Motor neuron (in vitro differentiated cells): ENCODE measurements at regions not wholly inside any gene's neighbourhood (a gene's known extent, or its start where the extent isn't known, plus 50 kb on each side); places are given as distances from the start of the nearest gene placed in this dataset.
"Not testable (repeated sequence)": the region's sequence is repeated elsewhere in the genome, so short reads cannot be mapped to it uniquely, and the experiment has no call there.

Source experiments
- ATAC-seq, 8 experiments: fragments of 200-7000 bp; cut with Tn5 transposase; replicated peaks in 6 of 8; 2 replicates each; pipeline ENCODE4 v1.8.0; 2021; ENCODE audit warnings: mild to moderate bottlenecking in 8 of 8, moderate library complexity in 8 of 8
- H3K27ac ChIP-seq, 2 donors: fragments of 250-450 bp; sonication (Bioruptor Pico); 2 replicates each; pipeline ENCODE4 v1.9.0; 2021; ENCODE audit warnings: antibody characterized with exemption in 2 of 2, mild to moderate bottlenecking in 2 of 2, moderate library complexity in 1 of 2
- H3K4me1 ChIP-seq, 2 donors: fragments of 250-450 bp; sonication (Bioruptor Pico); replicated peaks in 1 of 2; 2 replicates each; pipeline ENCODE4 v1.6.1; 2021; ENCODE audit warnings: antibody characterized with exemption in 2 of 2, mild to moderate bottlenecking in 2 of 2, moderate library complexity in 1 of 2
- H3K4me3 ChIP-seq, 5 donors: fragments of 250-450 bp; sonication (Bioruptor Pico); 2 replicates each; pipeline ENCODE4 v1.9.0; 2021; ENCODE audit warnings: antibody characterized with exemption in 5 of 5, mild to moderate bottlenecking in 5 of 5, moderate library complexity in 4 of 5
- WGBS, 10 experiments: fragments of 450-650 bp; shearing (Covaris generic); methylation state at CpG; one replicate each; pipeline ENCODE4 v1.0.0; 2022; 5-methylcytosine and 5-hydroxymethylcytosine counted together
- in situ Hi-C, 9 experiments: fragments of 400-800 bp; cut with MboI; loops; one replicate each; pipeline ENCODE4 v1.15.0; 2021; ENCODE audit warnings: low sequenced_read_pairs in 9 of 9, low pct_unique_long_range_greater_than_20kb in 2 of 9; ENCODE audit not compliant: unreplicated experiment in 9 of 9

DNA sequence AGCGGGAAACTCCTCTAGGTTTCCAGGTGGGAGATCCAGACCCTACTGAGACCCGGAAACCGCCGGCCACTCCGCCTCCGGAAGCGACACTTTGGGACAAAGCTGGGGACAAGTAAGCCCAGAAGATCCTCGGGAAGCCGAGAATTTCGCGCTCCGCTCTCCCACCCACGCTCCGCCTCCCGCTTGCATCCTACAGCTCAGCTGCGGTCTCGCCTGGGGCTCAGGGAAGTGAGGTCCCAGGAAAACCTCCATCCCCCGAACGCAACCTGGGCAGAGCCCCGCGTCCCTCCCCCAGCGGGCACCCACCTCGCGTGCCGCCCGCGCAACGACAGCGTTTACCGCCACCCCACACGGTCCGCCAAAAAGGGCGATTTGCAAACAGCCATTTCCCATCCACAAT is 4054.7 kb upstream of the TPTE start:
- in situ Hi-C loops, H3K4me1 ChIP-seq, H3K4me3 ChIP-seq, H3K27ac ChIP-seq: not testable (repeated sequence)
- WGBS, 10 experiments = no CpG with 5 or more reads among the region's 33 CpGs
- ATAC-seq = peak; percentile 2 to 29 (median 6)

DNA sequence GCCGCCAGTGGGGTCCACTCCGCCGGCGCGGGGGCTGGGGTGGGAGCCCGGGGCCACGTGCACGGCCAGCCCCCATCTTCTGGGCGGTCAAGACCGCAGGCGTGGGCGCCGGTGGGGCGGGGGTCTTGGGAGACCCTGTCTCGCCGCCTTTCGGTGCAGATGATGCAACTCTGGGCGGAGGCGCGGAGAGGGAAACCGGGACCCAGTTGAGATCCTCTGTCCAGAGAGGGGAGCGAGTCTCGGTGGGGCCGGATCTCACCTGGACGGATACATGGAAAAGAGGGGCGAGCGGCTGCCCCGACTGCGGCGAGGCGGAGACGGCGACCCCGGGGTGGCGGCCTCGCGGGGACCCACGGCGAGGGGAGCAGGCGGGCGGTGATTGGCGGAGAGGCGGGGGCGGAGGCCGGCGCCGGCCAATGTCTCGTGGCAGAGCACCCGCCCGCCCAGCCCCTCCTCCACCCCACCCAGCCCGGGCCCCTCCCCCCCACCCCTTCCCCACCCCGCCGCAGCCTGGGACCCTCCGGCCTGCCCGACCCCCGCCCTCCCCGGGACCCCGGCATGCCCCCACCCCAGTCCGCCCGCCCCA is 4054.1 kb upstream of the TPTE start:
- H3K27ac ChIP-seq, H3K4me1 ChIP-seq, in situ Hi-C loops, H3K4me3 ChIP-seq: not testable (repeated sequence)
- peak; percentile 50 to 77 (median 68) for ATAC-seq
- no CpG with 5 or more reads among the region's 60 CpGs for WGBS, 10 experiments

DNA sequence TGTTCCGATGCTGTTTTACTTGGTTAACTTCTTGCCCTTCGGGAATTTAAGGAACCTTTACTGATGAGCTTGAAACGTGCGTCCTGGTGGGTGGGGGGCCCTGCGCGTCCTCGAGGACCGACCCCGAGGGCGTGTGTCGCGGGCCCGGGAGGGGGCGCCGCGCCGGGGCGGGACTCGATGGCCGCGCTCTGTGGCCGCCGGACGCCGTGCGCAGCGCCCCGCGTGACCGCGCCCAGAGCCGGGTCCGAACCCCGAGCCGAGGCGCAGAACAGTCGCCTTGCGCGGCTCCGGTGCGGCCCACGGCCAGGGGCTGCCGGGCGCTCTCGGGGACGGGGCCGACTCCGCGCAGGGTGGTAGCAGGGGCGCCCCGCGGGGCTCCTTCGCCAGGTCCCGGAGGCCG is 4053.5 kb upstream of the TPTE start:
- ATAC-seq = peak; percentile 19 to 58 (median 47)
- H3K4me3 ChIP-seq, H3K27ac ChIP-seq, H3K4me1 ChIP-seq, in situ Hi-C loops: not testable (repeated sequence)
- WGBS, 10 experiments = no CpG with 5 or more reads among the region's 55 CpGs

DNA sequence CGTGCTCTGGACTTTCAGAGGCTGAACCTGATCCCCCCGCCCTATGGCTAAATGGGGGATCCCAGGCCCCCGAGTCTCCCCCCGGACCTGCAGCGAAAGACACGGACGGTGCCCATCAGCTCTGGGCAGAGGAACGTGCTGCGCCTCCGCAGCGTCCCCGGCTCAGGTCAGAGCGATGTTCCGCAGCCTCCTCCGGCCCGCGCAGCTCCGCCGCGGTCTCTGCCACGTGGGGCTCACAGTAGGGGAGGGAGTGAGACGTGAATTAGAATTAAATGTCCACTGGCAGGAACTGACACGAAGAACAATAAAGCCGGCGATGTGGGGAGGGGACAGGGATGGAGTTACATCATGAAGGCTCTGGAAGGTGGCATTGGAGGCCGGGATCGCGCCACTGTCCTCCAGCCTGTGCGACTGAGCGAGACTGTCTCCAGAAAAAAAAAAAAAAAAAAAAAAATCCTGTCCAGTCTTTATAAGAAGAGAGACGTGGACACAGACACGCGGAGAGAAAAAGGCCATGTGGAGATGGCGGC is 4053.0 kb upstream of the TPTE start:
- H3K27ac ChIP-seq, H3K4me1 ChIP-seq, in situ Hi-C loops, H3K4me3 ChIP-seq: not testable (repeated sequence)
- peak in 6 of 8 experiments; percentile 7 to 77 (median 66) for ATAC-seq
- no CpG with 5 or more reads among the region's 34 CpGs for WGBS, 10 experiments

DNA sequence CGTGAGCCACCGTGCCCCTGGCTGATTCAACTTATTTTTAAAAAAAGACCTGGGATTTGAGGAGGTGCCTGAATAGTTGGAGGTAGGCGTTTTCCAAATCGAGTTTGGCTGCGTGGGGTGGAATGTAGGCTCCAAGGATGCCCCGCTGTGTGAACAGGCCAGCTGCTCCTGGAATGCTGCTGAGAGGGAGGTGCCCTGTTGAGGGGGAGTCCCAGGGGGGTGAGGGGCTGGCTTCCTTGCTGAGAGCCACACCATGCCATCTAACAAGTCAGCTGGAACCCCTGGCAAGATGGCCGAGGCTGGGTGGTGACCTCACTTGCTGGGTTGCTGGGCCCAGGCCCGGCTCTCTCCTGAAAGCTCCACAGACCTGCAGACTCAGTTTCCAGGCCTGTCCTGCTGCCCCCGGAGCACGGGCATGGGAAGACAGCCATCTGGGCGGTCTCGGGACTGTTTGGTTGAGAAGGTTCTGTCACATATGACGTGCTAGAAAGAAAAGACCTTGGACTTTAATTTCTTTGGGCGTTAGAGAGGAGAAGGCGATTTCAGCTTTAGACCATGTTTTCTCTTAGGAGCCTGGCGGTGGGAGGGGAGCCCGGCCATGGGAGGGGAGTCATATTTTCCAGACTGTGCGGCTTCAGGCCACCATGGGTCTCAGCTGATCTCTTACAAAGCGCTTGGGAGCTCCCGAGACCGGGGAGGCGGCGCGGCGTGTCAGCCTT is 4047.0 kb upstream of the TPTE start:
- in situ Hi-C loops, ATAC-seq, H3K4me3 ChIP-seq, H3K27ac ChIP-seq, H3K4me1 ChIP-seq: not testable (repeated sequence)
- WGBS, 10 experiments = no CpG with 5 or more reads among the region's 25 CpGs

DNA sequence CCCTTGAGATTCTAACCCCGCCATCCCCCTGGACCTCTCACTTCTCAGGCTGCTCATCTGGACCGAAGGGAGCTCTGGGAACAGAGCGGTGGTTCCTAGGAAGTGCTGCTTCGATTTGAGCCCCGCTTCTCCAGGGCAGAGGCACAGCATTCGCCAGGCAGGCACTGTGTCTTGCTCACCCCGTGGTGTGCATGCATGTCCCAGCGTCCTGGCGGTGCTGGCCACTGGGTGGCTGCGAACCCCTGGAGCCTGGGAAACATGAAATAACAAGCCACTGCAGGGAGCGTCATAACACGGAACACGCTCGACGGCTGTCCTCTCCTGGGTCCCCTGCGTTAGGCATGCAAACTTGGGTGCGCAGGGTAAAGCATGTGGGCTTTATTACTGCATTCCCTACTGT is 4040.3 kb upstream of the TPTE start:
- not testable (repeated sequence) for H3K27ac ChIP-seq

DNA sequence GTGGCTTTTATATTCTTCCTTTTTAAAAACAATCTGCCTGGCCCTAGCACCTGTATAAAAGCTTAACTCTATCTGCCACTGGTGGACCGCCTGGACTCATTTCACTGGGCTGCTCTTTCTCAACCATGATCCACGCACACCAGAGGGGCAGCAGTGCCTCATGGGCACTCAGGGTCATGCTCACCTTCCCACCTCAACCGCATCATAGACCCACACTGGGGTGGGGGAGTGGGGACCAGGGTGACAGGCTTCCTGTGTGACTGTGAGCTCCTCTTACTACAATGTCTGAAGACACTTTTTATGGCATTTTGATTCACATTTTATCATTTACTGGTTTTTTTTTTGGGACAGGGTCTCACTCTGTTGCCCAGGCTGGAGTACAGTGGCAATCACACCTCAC is 4038.8 kb upstream of the TPTE start:
- WGBS, 10 experiments = no CpG with 5 or more reads among the region's 3 CpGs
- H3K4me1 ChIP-seq, in situ Hi-C loops, H3K27ac ChIP-seq, H3K4me3 ChIP-seq, ATAC-seq: not testable (repeated sequence)

More for the DNA sequence above, 4040.3 kb upstream of the TPTE start:
- in situ Hi-C loops, H3K4me3 ChIP-seq, H3K4me1 ChIP-seq: not testable (repeated sequence)
- ATAC-seq = peak in 1 of 8 experiments; percentile 43
- WGBS, 10 experiments = no CpG with 5 or more reads among the region's 17 CpGs

DNA sequence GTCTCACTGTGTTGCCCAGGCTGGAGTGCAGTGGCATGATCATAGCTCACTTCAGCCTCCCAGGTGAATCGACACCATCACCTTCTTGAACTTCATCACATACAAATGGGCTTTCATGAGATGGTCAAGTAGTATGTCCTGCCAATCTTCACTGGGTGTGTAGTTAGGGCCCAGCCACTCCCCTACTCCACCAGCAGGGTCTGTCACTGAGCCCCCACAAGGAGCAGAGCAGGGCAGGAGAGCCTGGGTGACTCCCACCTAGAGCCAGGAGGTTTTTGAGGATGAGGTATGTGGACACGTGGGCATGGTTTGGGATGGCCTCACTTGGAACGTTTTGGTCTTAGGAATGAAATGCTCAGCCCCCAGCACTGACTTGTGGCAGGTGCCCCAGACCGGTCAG is 4037.7 kb upstream of the TPTE start:
- peak in 1 of 8 experiments; percentile 31 for ATAC-seq
- in situ Hi-C loops, H3K4me1 ChIP-seq, H3K27ac ChIP-seq, H3K4me3 ChIP-seq: not testable (repeated sequence)
- no CpG with 5 or more reads among the region's 4 CpGs for WGBS, 10 experiments

DNA sequence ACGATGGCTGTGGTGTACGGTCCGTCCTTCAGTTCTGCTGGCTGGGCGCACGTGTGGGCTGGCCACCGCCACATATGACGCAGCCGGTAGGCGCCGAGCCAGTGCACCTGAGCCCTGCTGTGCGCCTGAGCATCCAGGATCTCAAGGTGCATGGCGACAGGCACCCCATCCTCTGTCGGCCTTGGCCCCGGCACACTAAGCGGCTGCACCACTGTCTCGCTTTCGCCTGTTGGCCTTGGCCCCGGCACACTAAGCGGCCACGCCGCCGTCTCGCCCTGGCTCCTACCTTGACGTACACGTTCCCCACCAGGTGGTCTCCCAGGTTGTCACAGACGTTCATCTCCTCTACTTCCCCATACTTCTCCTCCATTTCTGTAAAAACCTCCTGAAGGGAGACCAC is 4034.6 kb upstream of the TPTE start:
- H3K4me3 ChIP-seq, H3K4me1 ChIP-seq, H3K27ac ChIP-seq, ATAC-seq, in situ Hi-C loops: not testable (repeated sequence)
- WGBS, 10 experiments = no CpG with 5 or more reads among the region's 26 CpGs

DNA sequence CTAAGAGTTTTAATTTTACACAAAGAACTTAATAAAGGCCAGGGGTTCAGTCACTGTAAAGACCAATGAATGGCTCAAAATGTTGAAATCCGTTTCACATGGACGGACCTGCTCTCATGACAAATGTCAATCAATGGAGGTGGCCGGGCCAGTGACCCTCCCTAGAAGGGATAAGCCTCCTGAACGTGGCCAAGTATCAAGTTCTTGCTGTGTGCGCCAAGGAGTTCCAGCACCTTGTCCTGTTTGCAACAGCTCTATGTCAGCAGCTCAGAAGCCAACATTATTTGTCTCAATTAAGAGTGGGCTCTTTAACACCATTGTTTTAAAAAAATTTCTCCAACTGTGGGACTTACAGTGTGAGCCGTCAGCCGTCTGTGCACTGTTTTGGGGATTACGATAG is 4028.7 kb upstream of the TPTE start:
- H3K27ac ChIP-seq, H3K4me3 ChIP-seq, ATAC-seq, in situ Hi-C loops, H3K4me1 ChIP-seq: not testable (repeated sequence)
- no CpG with 5 or more reads among the region's 8 CpGs for WGBS, 10 experiments

DNA sequence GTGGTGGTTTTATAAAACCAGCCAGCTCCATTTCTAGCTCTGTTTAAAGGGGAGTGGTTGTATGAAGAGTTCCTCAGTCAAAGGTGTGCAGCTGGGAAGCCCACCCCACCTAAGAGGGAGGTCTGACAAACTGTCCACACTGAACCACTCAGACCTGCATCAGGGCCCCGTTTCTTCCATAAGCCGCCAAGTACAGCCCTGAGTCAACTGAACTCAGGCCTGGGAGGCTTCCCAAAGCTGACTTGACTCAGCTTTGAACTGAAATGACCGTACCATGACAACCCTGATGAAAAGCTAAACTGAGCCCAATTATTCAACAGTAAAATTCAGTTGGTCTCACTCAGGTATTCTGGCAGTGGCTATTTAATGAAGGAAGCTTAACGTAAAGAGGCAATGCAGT is 4027.4 kb upstream of the TPTE start:
- H3K27ac ChIP-seq, H3K4me3 ChIP-seq, H3K4me1 ChIP-seq, in situ Hi-C loops: not testable (repeated sequence)
- no CpG with 5 or more reads among the region's 4 CpGs for WGBS, 10 experiments
- peak in 1 of 8 experiments; percentile 57 for ATAC-seq

DNA sequence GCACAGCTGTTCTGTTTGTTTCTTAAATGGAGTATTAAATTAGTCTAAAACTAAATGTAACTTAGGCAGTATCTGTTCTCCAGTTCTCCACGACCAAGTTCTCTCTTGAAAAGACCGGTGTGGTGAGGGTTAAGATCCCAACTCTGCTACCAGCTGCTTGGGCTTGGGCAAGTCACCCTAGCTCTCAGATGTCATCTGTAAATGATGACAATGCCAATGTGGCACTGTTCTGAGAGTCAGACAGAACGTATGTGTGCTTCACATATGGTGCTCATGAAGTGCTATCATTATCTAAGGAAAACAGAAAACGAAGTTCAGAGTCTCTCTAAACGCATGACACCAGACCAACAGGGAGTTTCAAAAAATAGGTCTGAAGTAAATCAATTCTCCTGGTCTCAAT is 4025.0 kb upstream of the TPTE start:
- no CpG with 5 or more reads among the region's 5 CpGs for WGBS, 10 experiments
- H3K4me3 ChIP-seq, H3K4me1 ChIP-seq, ATAC-seq, H3K27ac ChIP-seq, in situ Hi-C loops: not testable (repeated sequence)

DNA sequence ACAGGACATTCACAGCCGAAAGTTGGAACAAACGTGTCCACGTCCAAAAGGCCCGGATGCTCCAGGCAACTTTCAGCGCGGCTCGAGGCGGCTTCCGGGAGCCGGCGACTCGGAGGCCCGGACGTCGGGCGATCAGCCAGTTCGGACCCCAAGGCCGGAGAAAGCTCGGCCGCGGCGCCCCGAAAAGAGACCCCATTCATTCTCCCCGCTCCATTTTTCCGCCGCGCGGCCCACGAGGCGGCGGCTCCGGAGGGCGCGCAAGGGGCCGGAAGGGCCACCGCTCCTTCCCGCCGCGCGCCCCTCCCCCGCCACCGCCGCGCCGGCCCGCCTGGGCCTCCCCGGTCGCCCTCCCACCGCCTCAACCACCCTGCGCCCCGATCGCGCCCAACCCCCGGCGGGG is 4022.7 kb upstream of the TPTE start:
- in situ Hi-C loops, H3K4me1 ChIP-seq: not testable (repeated sequence)
- WGBS, 10 experiments = no CpG with 5 or more reads among the region's 55 CpGs
- peak overlapping the region in 1 of 2 donors; percentile 92 for H3K27ac ChIP-seq
- peak overlapping the region in 2 of 5 donors; percentile 62 to 70 for H3K4me3 ChIP-seq
- ATAC-seq = peak in 7 of 8 experiments; percentile 25 to 47 (median 41)
